K562 (cell line): ENCODE measurements at regions not wholly inside any gene's neighbourhood (a gene's known extent, or its start where the extent isn't known, plus 50 kb on each side); places are given as distances from the start of the nearest gene placed in this dataset.

Source experiments
- ATAC-seq: fragments of 200-7000 bp; cut with Tn5 transposase; 3 replicates; pipeline ENCODE4 v1.9.1; 2020; ENCODE audit warnings: moderate library complexity
- BruUV-seq: library from RNA; stranded (reverse); fragments of 400-500 nt; replicated peaks from 2 replicates; lab custom pipeline; 2021; lab: Mats Ljungman, UMichigan
- CTCF ChIA-PET: fragments of 300-600 bp; formaldehyde crosslinking; extraction: SDS; loops from one replicate; lab custom pipeline; 2021; ENCODE audit warnings: low intra/inter-chr PET ratio; lab: Yijun Ruan, JAX
- POLR2A ChIA-PET: fragments of 300-600, 350-650 bp; sonication (Branson Sonifier 250); formaldehyde crosslinking; extraction: SDS; loops from one replicate; lab custom pipeline; 2021; ENCODE audit warnings: antibody characterized with exemption, inconsistent platforms; lab: Yijun Ruan, JAX
- DNase-seq, 4 experiments: peaks; one replicate each; pipeline versions ENCODE4 v3.0.0 to v3.0.0-alpha.2; 2011 to 2018; ENCODE audit warnings: low spot score in 3 of 4, mixed read lengths in 3 of 4; ENCODE audit errors: extremely low read depth in 1 of 4
- FAIRE-seq: peaks from 2 replicates; lab custom pipeline; 2011; peaks lifted over from hg19 to GRCh38; lab: Jason Lieb, UNC
- H2AFZ ChIP-seq: 2 replicates; pipeline ENCODE4 v1.6.0; 2011; ENCODE audit warnings: low read depth, low read length, control low read depth, inconsistent platforms
- H3K27ac ChIP-seq: fragments of 200-600 bp; 3 replicates; pipeline ENCODE4 v1.8.0; 2011; ENCODE audit warnings: low read depth, mild to moderate bottlenecking, control low read depth, inconsistent platforms, low read length, moderate library complexity, mixed read lengths; ENCODE audit errors: extremely low read depth
- H3K27me3 ChIP-seq, 2 experiments: fragments of 300-600 bp in 1 of 2; 2 replicates in 1 of 2; 3 replicates in 1 of 2; pipeline versions ENCODE4 v1.6.0 to v1.8.0; 2011; ENCODE audit warnings: inconsistent platforms in 2 of 2, low read length in 2 of 2, mild to moderate bottlenecking in 1 of 2, mixed read lengths in 1 of 2, moderate library complexity in 1 of 2; ENCODE audit not compliant: control insufficient read depth in 2 of 2, insufficient read depth in 2 of 2
- H3K36me3 ChIP-seq: fragments of 300-600 bp; 3 replicates; pipeline ENCODE4 v1.8.0; 2011; ENCODE audit warnings: mild to moderate bottlenecking, low read length, inconsistent platforms; ENCODE audit not compliant: control insufficient read depth, insufficient read depth
- H3K4me1 ChIP-seq, 2 experiments: fragments of 200-600 bp in 1 of 2; replicated peaks in 1 of 2; 2 replicates in 1 of 2; 3 replicates in 1 of 2; pipeline versions ENCODE4 v1.5.1 to v1.8.0; 2011; ENCODE audit warnings: inconsistent platforms in 2 of 2, low read length in 2 of 2, mild to moderate bottlenecking in 1 of 2, mixed read lengths in 1 of 2, moderate library complexity in 1 of 2; ENCODE audit not compliant: control insufficient read depth in 2 of 2, insufficient read depth in 2 of 2
- H3K4me2 ChIP-seq: 2 replicates; pipeline ENCODE4 v1.6.1; 2011; ENCODE audit warnings: low read length, control low read depth, inconsistent platforms, mixed read lengths; ENCODE audit not compliant: insufficient read depth
- H3K4me3 ChIP-seq: fragments of 200-600 bp; sonication (generic), shearing (Covaris generic); 2 replicates; pipeline ENCODE4 v1.5.1; 2016; ENCODE audit warnings: control low read depth, inconsistent platforms
- H3K79me2 ChIP-seq: fragments of 200-600 bp; 3 replicates; pipeline ENCODE4 v1.8.0; 2011; ENCODE audit warnings: low read length, inconsistent platforms; ENCODE audit not compliant: control insufficient read depth, insufficient read depth
- H3K9ac ChIP-seq, 2 experiments: 2 replicates each; pipeline versions ENCODE4 v1.6.0 to v1.6.1; 2011; ENCODE audit warnings: low read depth in 2 of 2, low read length in 2 of 2, control low read depth in 1 of 2, inconsistent platforms in 1 of 2, mild to moderate bottlenecking in 1 of 2, mixed read lengths in 1 of 2; ENCODE audit not compliant: insufficient read depth in 1 of 2
- H3K9me1 ChIP-seq: one replicate; pipeline ENCODE4 v1.6.0; 2011; ENCODE audit warnings: inconsistent platforms, mild to moderate bottlenecking, low read length, moderate library complexity; ENCODE audit not compliant: control insufficient read depth, insufficient read depth
- H3K9me3 ChIP-seq: replicated peaks from 2 replicates; pipeline ENCODE4 v1.5.1; 2011; ENCODE audit warnings: low read depth, low read length, inconsistent platforms; ENCODE audit not compliant: control insufficient read depth, insufficient read depth
- H4K20me1 ChIP-seq: replicated peaks from 2 replicates; pipeline ENCODE4 v1.6.1; 2011; ENCODE audit warnings: low read length, inconsistent platforms, mixed read lengths; ENCODE audit not compliant: control insufficient read depth, insufficient read depth
- DPF2 ChIP-seq: fragments of 450-650 bp; IDR thresholded peaks from 2 replicates; pipeline ENCODE4 v1.6.1; 2016
- JUNB ChIP-seq: fragments of 450-650 bp; formaldehyde crosslinking; conservative IDR thresholded peaks from 2 replicates; pipeline ENCODE4 v1.4.0; 2020; ENCODE audit warnings: mild to moderate bottlenecking
- WGBS: fragments of 100-300 bp; shearing (Covaris generic); methylation state at CpG from one replicate; pipeline ENCODE4 v1.1.6; 2016; ENCODE audit warnings: low coverage, mixed read lengths; ENCODE audit not compliant: insufficient coverage; ENCODE audit errors: missing lambda C conversion rate; 5-methylcytosine and 5-hydroxymethylcytosine counted together
- in situ Hi-C: fragments of 300-500 bp; cut with MboI; formaldehyde crosslinking; loops from 4 replicates; pipeline ENCODE4 v1.15.0; 2018; ENCODE audit warnings: inconsistent platforms, mixed read lengths
- intact Hi-C: fragments of 100-400 bp; cut with micrococcal nuclease; formaldehyde crosslinking; loops from 2 replicates; pipeline ENCODE4 v1.14.2; 2022
- TF ChIP-seq, protein P1 (sequence below): fragments of 450-650 bp; conservative IDR thresholded peaks from 2 replicates; pipeline ENCODE4 v1.6.1; 2016; ENCODE audit warnings: missing genetic modification characterization, low read depth, mild to moderate bottlenecking, missing compliant biosample characterization, moderate library complexity
- TF ChIP-seq, protein P2 (sequence below): sonication (generic); formaldehyde crosslinking; IDR thresholded peaks from 2 replicates; pipeline ENCODE4 v1.8.0; 2022; ENCODE audit warnings: missing genetic modification reagents, mild to moderate bottlenecking, borderline replicate concordance
- TF ChIP-seq, protein P3 (sequence below): fragments of 250-450 bp; sonication (Bioruptor Pico); IDR thresholded peaks from 2 replicates; pipeline ENCODE4 v1.5.1; 2021; ENCODE audit warnings: mild to moderate bottlenecking

- ATAC-seq (no peak), DNase-seq (no peak), FAIRE-seq (no peak)
- Histone ChIP-seq H4K20me1 (no peaks in the 10 kb centered on the region), H3K79me2 (no peaks in the 10 kb centered on the region), H3K36me3 (no peaks in the 10 kb centered on the region), H3K9me3 (no peaks in the 10 kb centered on the region), H2AFZ (no peak overlapping the region), H3K27ac (no peak overlapping the region), H3K4me2 (no peak overlapping the region), H3K9ac (no peak overlapping the region), H3K27me3 (0 out of 5 replicates have a peak, but pooled peaks cover 0 to 4% of the 10 kb centered on the region in 2 experiments), H3K4me1 (no peaks in the 10 kb centered on the region), H3K4me3 (no peak overlapping the region), H3K9me1 (no peaks in the 10 kb centered on the region)
- intact Hi-C loops (no loop called here), in situ Hi-C loops (no loop called here)
- POLR2A ChIA-PET = no interaction called here
- BruUV-seq = no TSS peak
- TF ChIP-seq, protein P1, sequence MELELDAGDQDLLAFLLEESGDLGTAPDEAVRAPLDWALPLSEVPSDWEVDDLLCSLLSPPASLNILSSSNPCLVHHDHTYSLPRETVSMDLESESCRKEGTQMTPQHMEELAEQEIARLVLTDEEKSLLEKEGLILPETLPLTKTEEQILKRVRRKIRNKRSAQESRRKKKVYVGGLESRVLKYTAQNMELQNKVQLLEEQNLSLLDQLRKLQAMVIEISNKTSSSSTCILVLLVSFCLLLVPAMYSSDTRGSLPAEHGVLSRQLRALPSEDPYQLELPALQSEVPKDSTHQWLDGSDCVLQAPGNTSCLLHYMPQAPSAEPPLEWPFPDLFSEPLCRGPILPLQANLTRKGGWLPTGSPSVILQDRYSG (tag) = no peak
- TF ChIP-seq, protein P2, sequence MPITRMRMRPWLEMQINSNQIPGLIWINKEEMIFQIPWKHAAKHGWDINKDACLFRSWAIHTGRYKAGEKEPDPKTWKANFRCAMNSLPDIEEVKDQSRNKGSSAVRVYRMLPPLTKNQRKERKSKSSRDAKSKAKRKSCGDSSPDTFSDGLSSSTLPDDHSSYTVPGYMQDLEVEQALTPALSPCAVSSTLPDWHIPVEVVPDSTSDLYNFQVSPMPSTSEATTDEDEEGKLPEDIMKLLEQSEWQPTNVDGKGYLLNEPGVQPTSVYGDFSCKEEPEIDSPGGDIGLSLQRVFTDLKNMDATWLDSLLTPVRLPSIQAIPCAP = no peak
- no peak for TF ChIP-seq DPF2
- TF ChIP-seq, protein P3, sequence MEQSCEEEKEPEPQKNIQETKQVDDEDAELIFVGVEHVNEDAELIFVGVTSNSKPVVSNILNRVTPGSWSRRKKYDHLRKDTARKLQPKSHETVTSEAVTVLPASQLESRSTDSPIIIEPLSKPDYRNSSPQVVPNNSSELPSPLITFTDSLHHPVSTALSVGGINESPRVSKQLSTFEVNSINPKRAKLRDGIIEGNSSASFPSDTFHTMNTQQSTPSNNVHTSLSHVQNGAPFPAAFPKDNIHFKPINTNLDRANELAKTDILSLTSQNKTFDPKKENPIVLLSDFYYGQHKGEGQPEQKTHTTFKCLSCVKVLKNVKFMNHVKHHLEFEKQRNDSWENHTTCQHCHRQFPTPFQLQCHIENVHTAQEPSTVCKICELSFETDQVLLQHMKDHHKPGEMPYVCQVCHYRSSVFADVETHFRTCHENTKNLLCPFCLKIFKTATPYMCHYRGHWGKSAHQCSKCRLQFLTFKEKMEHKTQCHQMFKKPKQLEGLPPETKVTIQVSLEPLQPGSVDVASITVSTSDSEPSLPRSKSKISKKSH (CRISPR knock-in tag) = no peak
- TF ChIP-seq JUNB = no peak
- CTCF ChIA-PET = no interaction called here
- 0% methylated on average over 3 of the region's 3 CpGs for WGBS
Measured at GRCh38 chr1:86646256-86646655, 58.1 kb upstream of the SH3GLB1 start.
